ENCODE measurements at regions not wholly inside any gene's neighbourhood (a gene's known extent, or its start where the extent isn't known, plus 50 kb on each side); places are given as distances from the start of the nearest gene placed in this dataset.

- TF ChIP-seq IRF1 (CRISPR knock-in tag; IDR thresholded peaks at IDR 0.05; ENCODE audit: borderline replicate concordance) (no peak), CHD2 (IDR thresholded peaks at IDR 0.05; ENCODE audit: low read depth, low read length) (no peak), JUN (IDR thresholded peaks at IDR 0.05; ENCODE audit: borderline replicate concordance, low read depth, low read length) (0 out of 2 replicates have a peak, but pooled peaks have one; percentile 11), JUN (CRISPR knock-in tag; IDR thresholded peaks at IDR 0.05; ENCODE audit: borderline replicate concordance) (no peak), ASH1L (IDR thresholded peaks at IDR 0.05; ENCODE audit: borderline replicate concordance, low read depth, partially characterized antibody) (no peak), POU5F1 (IDR thresholded peaks at IDR 0.05; ENCODE audit: borderline replicate concordance, low read depth, low read length, partially characterized antibody) (no peak), MAZ (CRISPR knock-in tag; conservative IDR thresholded peaks at IDR 0.05 in 1 of 2, IDR thresholded peaks at IDR 0.05 in 1 of 2) (peak in 1 of 2 experiments; percentile 70; a peak in 1 of 4 replicates), EP400 (IDR thresholded peaks at IDR 0.05) (no peak; the same call in 1 of the 2 replicates), KLF6 (CRISPR knock-in tag; IDR thresholded peaks at IDR 0.05; ENCODE audit: borderline replicate concordance) (no peak), SP2 (IDR thresholded peaks at IDR 0.05; ENCODE audit: extremely low read depth, low read depth, low read length, poor library complexity, severe bottlenecking) (no peak), ELF2 (CRISPR knock-in tag; IDR thresholded peaks at IDR 0.05) (no peak), FOXJ2 (tag; IDR thresholded peaks at IDR 0.05) (no peak), GABPB2 (CRISPR knock-in tag; conservative IDR thresholded peaks at IDR 0.05) (no peak), SNAPC5 (CRISPR knock-in tag; IDR thresholded peaks at IDR 0.05) (no peak), ESRRA (IDR thresholded peaks at IDR 0.05; ENCODE audit: borderline replicate concordance, low read depth) (peak; percentile 81; the same call in 1 of the 2 replicates), XRCC5 (IDR thresholded peaks at IDR 0.05; ENCODE audit: low read depth, low read length) (peak; percentile 85; the same call in 1 of the 2 replicates), ZNF217 (CRISPR knock-in tag; IDR thresholded peaks at IDR 0.05) (no peak), IRF9 (tag; IDR thresholded peaks at IDR 0.05) (no peak; the same call in 1 of the 2 replicates), SRSF7 (optimal IDR thresholded peaks at IDR 0.05; ENCODE audit: low read depth, low read length) (no peak), ZNF253 (CRISPR knock-in tag; conservative IDR thresholded peaks at IDR 0.05) (no peak), POLR3G (IDR thresholded peaks at IDR 0.05; ENCODE audit: extremely low read depth, insufficient read length, insufficient replicate concordance) (no peak), RBM22 (IDR thresholded peaks at IDR 0.05; ENCODE audit: low read depth, low read length, poor library complexity, severe bottlenecking) (no peak), ATF4 (CRISPR knock-in tag; IDR thresholded peaks at IDR 0.05) (no peak)
These were observed 72.9 kb upstream of the SEPTIN5 start (continued) for GRCh38 chr22:19641254-19641982.
